ENCODE measurements at regions not wholly inside any gene's neighbourhood (a gene's known extent, or its start where the extent isn't known, plus 50 kb on each side); places are given as distances from the start of the nearest gene placed in this dataset.

GRCh38 chr10:6660460-6660859 is 80.4 kb upstream of the PRKCQ start:
- Histone ChIP-seq H3K9me3 (ENCODE audit: control insufficient read depth in 2 of 2, insufficient read depth in 1 of 2, low read length in 1 of 2) (peaks cover 0 to 2% of the 10 kb centered on the region in 2 donors), H3K27ac (ENCODE audit: low read depth in 1 of 2, low read length in 1 of 2) (no peak overlapping the region), H3K4me3 (ENCODE audit: low read length in 2 of 2) (no peak overlapping the region), H3K27me3 (ENCODE audit: control insufficient read depth in 2 of 2, insufficient read depth in 1 of 2, low read length in 1 of 2) (no peaks in the 10 kb centered on the region), H3K4me1 (ENCODE audit: control insufficient read depth in 2 of 2, insufficient read depth in 2 of 2, low read length in 2 of 2) (peaks cover 0 to 2% of the 10 kb centered on the region in 2 donors), H3K36me3 (ENCODE audit: control insufficient read depth in 2 of 2, insufficient read depth in 2 of 2, low read length in 1 of 2) (no peaks in the 10 kb centered on the region)
- whole genome bisulfite sequencing, result 98% methylated on average over 2 of the region's 2 CpGs
- no peak for DNase-seq (ENCODE audit: low read depth in 6 of 9, low spot score in 9 of 9)

GRCh38 chr10:6659451-6659850 is 79.4 kb upstream of the PRKCQ start:
- no peak for DNase-seq (ENCODE audit: low read depth in 6 of 9, low spot score in 9 of 9)
- Histone ChIP-seq H3K4me1 (ENCODE audit: control insufficient read depth in 2 of 2, insufficient read depth in 2 of 2, low read length in 2 of 2) (no peaks in the 10 kb centered on the region), H3K4me3 (ENCODE audit: low read length in 2 of 2) (no peak overlapping the region), H3K27me3 (ENCODE audit: control insufficient read depth in 2 of 2, insufficient read depth in 1 of 2, low read length in 1 of 2) (no peaks in the 10 kb centered on the region), H3K36me3 (ENCODE audit: control insufficient read depth in 2 of 2, insufficient read depth in 2 of 2, low read length in 1 of 2) (peaks cover 0 to 3% of the 10 kb centered on the region in 2 donors), H3K9me3 (ENCODE audit: control insufficient read depth in 2 of 2, insufficient read depth in 1 of 2, low read length in 1 of 2) (peaks cover 0 to 5% of the 10 kb centered on the region in 2 donors), H3K27ac (ENCODE audit: low read depth in 1 of 2, low read length in 1 of 2) (no peak overlapping the region)

- 100% methylated on average over 1 of the region's 1 CpG for WGBS
- H3K36me3 ChIP-seq (ENCODE audit: control insufficient read depth in 2 of 2, insufficient read depth in 2 of 2, low read length in 1 of 2), result peaks cover 0 to 3% of the 10 kb centered on the region in 2 donors
Observed at GRCh38 chr10:6657669-6658068, 77.6 kb upstream of the PRKCQ start.

GRCh38 chr10:6657196-6657595 is 77.1 kb upstream of the PRKCQ start:
- Histone ChIP-seq H3K4me1 (ENCODE audit: control insufficient read depth in 2 of 2, insufficient read depth in 2 of 2, low read length in 2 of 2) (no peaks in the 10 kb centered on the region), H3K36me3 (ENCODE audit: control insufficient read depth in 2 of 2, insufficient read depth in 2 of 2, low read length in 1 of 2) (peaks cover 0 to 3% of the 10 kb centered on the region in 2 donors), H3K9me3 (ENCODE audit: control insufficient read depth in 2 of 2, insufficient read depth in 1 of 2, low read length in 1 of 2) (peaks cover 0 to 5% of the 10 kb centered on the region in 2 donors), H3K4me3 (ENCODE audit: low read length in 2 of 2) (no peak overlapping the region), H3K27me3 (ENCODE audit: control insufficient read depth in 2 of 2, insufficient read depth in 1 of 2, low read length in 1 of 2) (no peaks in the 10 kb centered on the region), H3K27ac (ENCODE audit: low read depth in 1 of 2, low read length in 1 of 2) (no peak overlapping the region)
- no peak for DNase-seq (ENCODE audit: low read depth in 6 of 9, low spot score in 9 of 9)
- WGBS, result 19% methylated on average over 2 of the region's 2 CpGs

More at GRCh38 chr10:6657669-6658068, 77.6 kb upstream of the PRKCQ start:
- H3K4me3 ChIP-seq (ENCODE audit: low read length in 2 of 2), result no peak overlapping the region
- H3K27ac ChIP-seq (ENCODE audit: low read depth in 1 of 2, low read length in 1 of 2), result no peak overlapping the region
- H3K9me3 ChIP-seq (ENCODE audit: control insufficient read depth in 2 of 2, insufficient read depth in 1 of 2, low read length in 1 of 2), result peaks cover 0 to 5% of the 10 kb centered on the region in 2 donors
- DNase-seq (ENCODE audit: low read depth in 6 of 9, low spot score in 9 of 9), result no peak
- H3K4me1 ChIP-seq (ENCODE audit: control insufficient read depth in 2 of 2, insufficient read depth in 2 of 2, low read length in 2 of 2), result no peaks in the 10 kb centered on the region
- no peaks in the 10 kb centered on the region for H3K27me3 ChIP-seq (ENCODE audit: control insufficient read depth in 2 of 2, insufficient read depth in 1 of 2, low read length in 1 of 2)

- DNase-seq (ENCODE audit: low read depth in 6 of 9, low spot score in 9 of 9), result no peak
- no peaks in the 10 kb centered on the region for H3K27me3 ChIP-seq (ENCODE audit: control insufficient read depth in 2 of 2, insufficient read depth in 1 of 2, low read length in 1 of 2)
- peaks cover 0 to 3% of the 10 kb centered on the region in 2 donors for H3K36me3 ChIP-seq (ENCODE audit: control insufficient read depth in 2 of 2, insufficient read depth in 2 of 2, low read length in 1 of 2)
- no peak overlapping the region for H3K27ac ChIP-seq (ENCODE audit: low read depth in 1 of 2, low read length in 1 of 2)
- H3K9me3 ChIP-seq (ENCODE audit: control insufficient read depth in 2 of 2, insufficient read depth in 1 of 2, low read length in 1 of 2), result peaks cover 0 to 5% of the 10 kb centered on the region in 2 donors
- 92% methylated on average over 2 of the region's 2 CpGs for WGBS
- H3K4me1 ChIP-seq (ENCODE audit: control insufficient read depth in 2 of 2, insufficient read depth in 2 of 2, low read length in 2 of 2), result no peaks in the 10 kb centered on the region
- no peak overlapping the region for H3K4me3 ChIP-seq (ENCODE audit: low read length in 2 of 2)
Observed at GRCh38 chr10:6654571-6654970, 74.5 kb upstream of the PRKCQ start.

GRCh38 chr10:6650586-6650985 is 70.5 kb upstream of the PRKCQ start:
- H3K9me3 ChIP-seq (ENCODE audit: control insufficient read depth in 2 of 2, insufficient read depth in 1 of 2, low read length in 1 of 2), result peaks cover 0 to 4% of the 10 kb centered on the region in 2 donors
- DNase-seq (ENCODE audit: low read depth in 6 of 9, low spot score in 9 of 9), result no peak
- 94% methylated on average over 6 of the region's 6 CpGs for WGBS
- H3K4me1 ChIP-seq (ENCODE audit: control insufficient read depth in 2 of 2, insufficient read depth in 2 of 2, low read length in 2 of 2), result peaks cover 3 to 5% of the 10 kb centered on the region in 2 donors
- peaks cover 0 to 3% of the 10 kb centered on the region in 2 donors for H3K36me3 ChIP-seq (ENCODE audit: control insufficient read depth in 2 of 2, insufficient read depth in 2 of 2, low read length in 1 of 2)
- no peak overlapping the region for H3K4me3 ChIP-seq (ENCODE audit: low read length in 2 of 2)
- H3K27me3 ChIP-seq (ENCODE audit: control insufficient read depth in 2 of 2, insufficient read depth in 1 of 2, low read length in 1 of 2), result no peaks in the 10 kb centered on the region
- no peak overlapping the region for H3K27ac ChIP-seq (ENCODE audit: low read depth in 1 of 2, low read length in 1 of 2)

- H3K27ac ChIP-seq (ENCODE audit: low read depth in 1 of 2, low read length in 1 of 2), result no peak overlapping the region
- no peak for DNase-seq (ENCODE audit: low read depth in 6 of 9, low spot score in 9 of 9)
Observed at GRCh38 chr10:6649903-6650302, 69.8 kb upstream of the PRKCQ start.

GRCh38 chr10:6648894-6649720 is 69.0 kb upstream of the PRKCQ start:
- Histone ChIP-seq H3K36me3 (ENCODE audit: control insufficient read depth in 2 of 2, insufficient read depth in 2 of 2, low read length in 1 of 2) (no peaks in the 10 kb centered on the region), H3K4me1 (ENCODE audit: control insufficient read depth in 2 of 2, insufficient read depth in 2 of 2, low read length in 2 of 2) (peaks cover 3 to 5% of the 10 kb centered on the region in 2 donors), H3K27ac (ENCODE audit: low read depth in 1 of 2, low read length in 1 of 2) (no peak overlapping the region), H3K9me3 (ENCODE audit: control insufficient read depth in 2 of 2, insufficient read depth in 1 of 2, low read length in 1 of 2) (no peaks in the 10 kb centered on the region), H3K4me3 (ENCODE audit: low read length in 2 of 2) (no peak overlapping the region), H3K27me3 (ENCODE audit: control insufficient read depth in 2 of 2, insufficient read depth in 1 of 2, low read length in 1 of 2) (no peaks in the 10 kb centered on the region)
- WGBS, result 94% methylated on average over 8 of the region's 8 CpGs
- DNase-seq (ENCODE audit: low read depth in 6 of 9, low spot score in 9 of 9), result no peak

More at GRCh38 chr10:6649903-6650302, 69.8 kb upstream of the PRKCQ start:
- WGBS, result 94% methylated on average over 6 of the region's 6 CpGs
- Histone ChIP-seq H3K36me3 (ENCODE audit: control insufficient read depth in 2 of 2, insufficient read depth in 2 of 2, low read length in 1 of 2) (no peaks in the 10 kb centered on the region), H3K4me1 (ENCODE audit: control insufficient read depth in 2 of 2, insufficient read depth in 2 of 2, low read length in 2 of 2) (peaks cover 3 to 5% of the 10 kb centered on the region in 2 donors), H3K9me3 (ENCODE audit: control insufficient read depth in 2 of 2, insufficient read depth in 1 of 2, low read length in 1 of 2) (no peaks in the 10 kb centered on the region), H3K27me3 (ENCODE audit: control insufficient read depth in 2 of 2, insufficient read depth in 1 of 2, low read length in 1 of 2) (no peaks in the 10 kb centered on the region), H3K4me3 (ENCODE audit: low read length in 2 of 2) (no peak overlapping the region)

- Histone ChIP-seq H3K36me3 (ENCODE audit: control insufficient read depth in 2 of 2, insufficient read depth in 2 of 2, low read length in 1 of 2) (no peaks in the 10 kb centered on the region), H3K4me3 (ENCODE audit: low read length in 2 of 2) (no peak overlapping the region), H3K9me3 (ENCODE audit: control insufficient read depth in 2 of 2, insufficient read depth in 1 of 2, low read length in 1 of 2) (no peaks in the 10 kb centered on the region), H3K4me1 (ENCODE audit: control insufficient read depth in 2 of 2, insufficient read depth in 2 of 2, low read length in 2 of 2) (peaks cover 4 to 9% of the 10 kb centered on the region in 2 donors), H3K27ac (ENCODE audit: low read depth in 1 of 2, low read length in 1 of 2) (no peak overlapping the region), H3K27me3 (ENCODE audit: control insufficient read depth in 2 of 2, insufficient read depth in 1 of 2, low read length in 1 of 2) (no peaks in the 10 kb centered on the region)
- 52% methylated on average over 13 of the region's 13 CpGs for WGBS
- DNase-seq (ENCODE audit: low read depth in 6 of 9, low spot score in 9 of 9), result peak; percentile 37 to 88 (median 74)
Observed at GRCh38 chr10:6647811-6648526, 67.9 kb upstream of the PRKCQ start.
